ENCODE measurements at regions not wholly inside any gene's neighbourhood (a gene's known extent, or its start where the extent isn't known, plus 50 kb on each side); places are given as distances from the start of the nearest gene placed in this dataset.
A peak's percentile ranks its signal among the peaks of the same experiment; 100 is the strongest.
"Not testable (repeated sequence)": the region's sequence is repeated elsewhere in the genome, so short reads cannot be mapped to it uniquely, and the experiment has no call there.

DNA sequence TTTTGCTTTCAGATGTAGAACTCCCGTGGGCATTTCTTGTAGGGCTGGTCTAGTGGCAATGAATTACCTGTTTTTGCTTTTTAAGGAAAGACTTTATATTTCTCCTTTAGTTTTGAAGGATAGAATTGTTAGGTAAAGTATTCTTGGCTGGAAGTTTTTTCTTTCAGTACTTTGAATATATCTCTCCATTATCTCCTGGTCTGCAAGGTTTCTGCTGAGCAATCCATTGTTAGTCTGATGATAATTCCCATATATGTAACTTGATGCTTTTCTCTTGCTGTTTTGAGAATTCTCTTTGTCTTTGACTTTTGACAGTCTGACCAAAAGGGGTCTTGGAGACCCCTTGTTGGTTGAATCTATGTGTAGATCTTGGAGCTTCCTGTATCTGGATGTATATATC is 198.1 kb downstream of the TMEM167A start:
- no peak for DNase-seq (ENCODE audit: low spot score)
- TF ChIP-seq, protein P1, sequence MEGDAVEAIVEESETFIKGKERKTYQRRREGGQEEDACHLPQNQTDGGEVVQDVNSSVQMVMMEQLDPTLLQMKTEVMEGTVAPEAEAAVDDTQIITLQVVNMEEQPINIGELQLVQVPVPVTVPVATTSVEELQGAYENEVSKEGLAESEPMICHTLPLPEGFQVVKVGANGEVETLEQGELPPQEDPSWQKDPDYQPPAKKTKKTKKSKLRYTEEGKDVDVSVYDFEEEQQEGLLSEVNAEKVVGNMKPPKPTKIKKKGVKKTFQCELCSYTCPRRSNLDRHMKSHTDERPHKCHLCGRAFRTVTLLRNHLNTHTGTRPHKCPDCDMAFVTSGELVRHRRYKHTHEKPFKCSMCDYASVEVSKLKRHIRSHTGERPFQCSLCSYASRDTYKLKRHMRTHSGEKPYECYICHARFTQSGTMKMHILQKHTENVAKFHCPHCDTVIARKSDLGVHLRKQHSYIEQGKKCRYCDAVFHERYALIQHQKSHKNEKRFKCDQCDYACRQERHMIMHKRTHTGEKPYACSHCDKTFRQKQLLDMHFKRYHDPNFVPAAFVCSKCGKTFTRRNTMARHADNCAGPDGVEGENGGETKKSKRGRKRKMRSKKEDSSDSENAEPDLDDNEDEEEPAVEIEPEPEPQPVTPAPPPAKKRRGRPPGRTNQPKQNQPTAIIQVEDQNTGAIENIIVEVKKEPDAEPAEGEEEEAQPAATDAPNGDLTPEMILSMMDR (IDR thresholded peaks at IDR 0.05), result no peak
- H3K27me3 Mint-ChIP-seq (ENCODE audit: low read depth), result no peaks in the 10 kb centered on the region
- no peak overlapping the region for H3K27ac Mint-ChIP-seq (ENCODE audit: unreplicated experiment)
- H3K4me1 Mint-ChIP-seq (ENCODE audit: low read depth), result peaks cover 4% of the 10 kb centered on the region
- H3K36me3 Mint-ChIP-seq (ENCODE audit: low read depth), result peaks cover 13% of the 10 kb centered on the region
- no peak overlapping the region for H3K4me3 Mint-ChIP-seq (ENCODE audit: unreplicated experiment)
- H3K9me3 Mint-ChIP-seq (ENCODE audit: low read depth), result peaks cover 59% of the 10 kb centered on the region

DNA sequence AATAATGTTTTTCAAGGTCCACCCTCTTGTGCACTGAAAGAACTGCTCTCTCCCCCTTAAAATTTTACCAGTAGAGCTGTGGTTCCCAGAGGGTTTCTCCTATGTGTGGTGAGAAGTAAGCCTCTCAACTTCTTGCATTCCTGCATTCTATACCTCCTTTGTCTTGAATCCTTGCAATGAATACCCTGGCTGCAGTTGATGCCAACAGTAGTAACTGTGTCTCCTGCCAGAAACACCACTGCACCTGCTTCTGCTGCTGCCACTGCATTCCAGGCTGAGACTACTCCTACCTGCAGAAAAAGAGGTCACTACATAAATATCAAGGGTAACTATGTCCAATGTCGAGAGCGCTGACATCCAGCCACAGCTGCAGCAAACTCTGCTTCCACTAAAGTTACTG is 203.7 kb downstream of the TMEM167A start:
- Mint-ChIP-seq H3K27me3 (ENCODE audit: low read depth) (no peaks in the 10 kb centered on the region), H3K9me3 (ENCODE audit: low read depth) (peaks cover 31% of the 10 kb centered on the region), H3K4me3 (ENCODE audit: unreplicated experiment) (no peak overlapping the region), H3K27ac (ENCODE audit: unreplicated experiment) (no peak overlapping the region), H3K36me3 (ENCODE audit: low read depth) (no peaks in the 10 kb centered on the region), H3K4me1 (ENCODE audit: low read depth) (no peaks in the 10 kb centered on the region)
- TF ChIP-seq, protein P1 (IDR thresholded peaks at IDR 0.05), result no peak
- no peak for DNase-seq (ENCODE audit: low spot score)

DNA sequence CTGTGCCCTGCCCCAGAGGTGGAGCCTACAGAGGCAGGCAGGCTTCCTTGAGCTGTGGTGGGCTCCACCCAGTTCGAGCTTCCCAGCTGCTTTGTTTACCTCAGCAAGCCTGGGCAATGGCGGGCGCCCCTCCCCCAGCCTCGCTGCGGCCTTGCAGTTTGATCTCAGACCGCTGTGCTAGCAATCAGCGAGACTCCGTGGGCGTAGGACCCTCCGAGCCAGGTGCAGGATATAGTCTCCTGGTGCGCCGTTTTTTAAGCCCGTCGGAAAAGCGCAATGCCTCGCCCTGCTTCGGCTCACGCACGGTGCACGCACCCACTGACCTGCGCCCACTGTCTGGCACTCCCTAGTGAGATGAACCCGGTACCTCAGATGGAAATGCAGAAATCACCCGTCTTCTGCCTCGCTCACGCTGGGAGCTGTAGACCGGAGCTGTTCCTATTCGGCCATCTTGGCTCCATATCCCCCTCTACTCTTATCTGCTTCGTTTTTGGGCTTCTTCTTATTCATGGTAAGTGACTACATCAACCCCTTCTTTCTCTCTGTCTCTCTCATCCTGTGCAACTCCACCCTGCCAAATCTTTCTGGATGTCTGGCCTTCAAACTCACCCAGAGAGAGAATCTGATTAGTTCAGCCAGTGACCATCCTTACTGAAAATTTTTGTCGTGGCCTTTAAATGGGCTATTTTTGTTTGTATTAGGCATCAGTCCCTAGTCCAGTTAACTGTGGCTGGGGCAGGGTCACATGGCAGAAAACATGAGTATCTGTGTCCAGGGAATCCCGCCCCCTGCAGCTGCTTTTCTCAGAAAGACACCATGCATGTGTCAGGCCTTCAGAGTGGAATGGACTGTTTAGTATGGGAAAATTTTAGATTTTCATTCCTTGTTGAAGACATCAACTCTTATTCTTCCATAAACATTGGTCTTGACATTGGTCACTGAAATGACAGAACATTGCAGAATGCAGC is 204.6 kb downstream of the TMEM167A start:
- not testable (repeated sequence) for H3K4me1 Mint-ChIP-seq (ENCODE audit: low read depth); H3K27me3 Mint-ChIP-seq (ENCODE audit: low read depth); DNase-seq (ENCODE audit: low spot score); H3K36me3 Mint-ChIP-seq (ENCODE audit: low read depth)
- H3K27ac Mint-ChIP-seq (ENCODE audit: unreplicated experiment), result peak overlapping the region; percentile 49
- H3K9me3 Mint-ChIP-seq (ENCODE audit: low read depth), result peaks cover 24% of the 10 kb centered on the region
- peak overlapping the region; percentile 41 for H3K4me3 Mint-ChIP-seq (ENCODE audit: unreplicated experiment)

DNA sequence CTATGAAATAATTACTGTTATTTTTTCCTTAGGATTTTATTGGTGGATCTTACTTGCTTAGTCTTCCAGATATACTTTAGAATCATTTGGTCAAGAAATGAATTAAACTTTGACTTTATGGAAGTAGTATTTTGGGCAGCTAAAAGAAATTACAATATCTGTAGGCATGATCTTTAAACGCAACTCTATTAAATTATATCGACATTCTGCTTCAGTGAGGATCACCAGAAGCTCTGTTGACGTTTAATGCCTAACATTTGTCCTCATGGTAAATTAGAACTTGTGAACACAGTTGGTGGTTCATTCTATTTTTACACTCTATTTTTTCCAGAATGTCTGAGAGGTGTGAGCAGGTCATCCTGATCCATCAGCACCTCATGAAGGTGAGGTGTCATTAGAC is 211.6 kb downstream of the TMEM167A start:
- Mint-ChIP-seq H3K27ac (ENCODE audit: unreplicated experiment) (no peak overlapping the region), H3K4me3 (ENCODE audit: unreplicated experiment) (no peak overlapping the region), H3K4me1 (ENCODE audit: low read depth) (no peaks in the 10 kb centered on the region), H3K27me3 (ENCODE audit: low read depth) (peaks cover 7% of the 10 kb centered on the region), H3K9me3 (ENCODE audit: low read depth) (no peaks in the 10 kb centered on the region), H3K36me3 (ENCODE audit: low read depth) (no peaks in the 10 kb centered on the region)
- TF ChIP-seq, protein P1 (IDR thresholded peaks at IDR 0.05), result no peak
- no peak for DNase-seq (ENCODE audit: low spot score)

DNA sequence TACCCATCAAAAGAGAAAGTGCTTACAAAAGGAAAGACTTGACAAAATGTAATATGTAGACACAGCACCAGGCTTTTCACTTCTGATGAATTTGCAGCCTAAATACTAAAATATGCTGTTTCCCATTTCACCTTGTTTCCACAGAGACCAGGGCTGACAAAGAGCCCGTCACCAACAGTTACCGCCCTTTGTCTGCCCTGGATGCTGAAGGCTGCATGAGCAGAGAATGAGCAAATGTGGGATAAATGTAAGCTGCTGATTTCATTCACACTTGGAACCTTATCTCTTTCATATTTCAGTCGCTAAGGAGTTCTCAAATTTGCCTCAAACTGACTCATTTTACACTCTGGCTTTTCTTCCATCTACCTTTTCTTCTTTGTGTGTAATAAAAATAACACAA is 213.9 kb downstream of the TMEM167A start:
- Mint-ChIP-seq H3K36me3 (ENCODE audit: low read depth) (no peaks in the 10 kb centered on the region), H3K27me3 (ENCODE audit: low read depth) (peaks cover 7% of the 10 kb centered on the region), H3K4me3 (ENCODE audit: unreplicated experiment) (no peak overlapping the region), H3K27ac (ENCODE audit: unreplicated experiment) (no peak overlapping the region), H3K9me3 (ENCODE audit: low read depth) (no peaks in the 10 kb centered on the region), H3K4me1 (ENCODE audit: low read depth) (no peaks in the 10 kb centered on the region)
- DNase-seq (ENCODE audit: low spot score), result no peak
- TF ChIP-seq, protein P1 (IDR thresholded peaks at IDR 0.05), result no peak

DNA sequence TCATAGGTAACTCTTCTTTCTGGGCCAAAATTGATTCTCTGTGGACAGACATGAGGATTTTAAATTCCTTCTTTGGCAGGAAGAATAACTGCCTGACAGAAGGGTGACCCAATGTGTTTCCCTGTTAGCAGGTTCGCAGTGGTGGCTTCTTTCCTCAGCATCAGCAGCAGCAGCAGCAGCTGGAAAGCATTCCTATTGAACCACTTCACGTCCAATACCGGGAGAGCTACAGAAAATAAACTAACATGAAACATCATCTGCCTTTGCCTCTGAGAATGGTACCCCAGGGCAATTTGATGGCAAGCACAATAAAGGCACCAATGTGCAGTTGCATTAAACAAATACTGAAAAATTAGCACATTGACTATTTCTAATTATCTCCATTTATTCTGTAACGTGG is 214.5 kb downstream of the TMEM167A start:
- Mint-ChIP-seq H3K27me3 (ENCODE audit: low read depth) (peaks cover 7% of the 10 kb centered on the region), H3K36me3 (ENCODE audit: low read depth) (no peaks in the 10 kb centered on the region), H3K9me3 (ENCODE audit: low read depth) (no peaks in the 10 kb centered on the region), H3K4me3 (ENCODE audit: unreplicated experiment) (no peak overlapping the region), H3K27ac (ENCODE audit: unreplicated experiment) (no peak overlapping the region), H3K4me1 (ENCODE audit: low read depth) (no peaks in the 10 kb centered on the region)
- no peak for DNase-seq (ENCODE audit: low spot score)
- TF ChIP-seq, protein P1 (IDR thresholded peaks at IDR 0.05), result no peak

All from chondrocyte (in vitro differentiated cells).